Activated T-cell treated with anti-CD3 and anti-CD28 coated beads, Interleukin-2, amount 50 U/mL, for 72 hours (primary cell): ENCODE measurements at regions not wholly inside any gene's neighbourhood (a gene's known extent, or its start where the extent isn't known, plus 50 kb on each side); places are given as distances from the start of the nearest gene placed in this dataset.

ENCODE experiments used
- ATAC-seq, 2 donors: fragments of 150-1000 bp; cut with Tn5 transposase; replicated peaks in 1 of 2; 2 replicates each; pipeline ENCODE4 v1.10.0; 2021; ENCODE audit warnings: moderate library complexity in 2 of 2, mild to moderate bottlenecking in 1 of 2
- DNase-seq, 2 donors: peaks; one replicate each; pipeline ENCODE4 v3.0.0; 2021 to 2022; ENCODE audit warnings: mixed read lengths in 1 of 2
- H3K27ac Mint-ChIP-seq: one replicate; pipeline ENCODE4 v1.8.0; 2022; ENCODE audit warnings: mild to moderate bottlenecking, moderate library complexity, mixed read lengths
- H3K27me3 Mint-ChIP-seq: one replicate; pipeline ENCODE4 v1.8.0; 2022; ENCODE audit warnings: low read depth, mixed read lengths
- H3K36me3 Mint-ChIP-seq, 2 donors: one replicate each; pipeline ENCODE4 v1.8.0; 2022; ENCODE audit warnings: mixed read lengths in 2 of 2, mild to moderate bottlenecking in 1 of 2; ENCODE audit not compliant: insufficient read depth in 2 of 2
- H3K4me1 Mint-ChIP-seq: one replicate; pipeline ENCODE4 v1.8.0; 2022; ENCODE audit warnings: low read depth, mixed read lengths
- H3K4me3 Mint-ChIP-seq, 2 donors: one replicate each; pipeline ENCODE4 v1.8.0; 2022; ENCODE audit warnings: mild to moderate bottlenecking in 2 of 2, mixed read lengths in 2 of 2, moderate library complexity in 2 of 2
- H3K9me3 Mint-ChIP-seq, 2 donors: one replicate each; pipeline ENCODE4 v1.8.0; 2022; ENCODE audit warnings: mixed read lengths in 2 of 2

GRCh38 chr4:156576946-156577345 lies 394.7 kb downstream of the PDGFC start:
- Mint-ChIP-seq H3K4me1 (no peaks in the 10 kb centered on the region), H3K4me3 (no peak overlapping the region), H3K27ac (no peak overlapping the region), H3K36me3 (no peaks in the 10 kb centered on the region), H3K27me3 (no peaks in the 10 kb centered on the region), H3K9me3 (peaks cover 0 to 5% of the 10 kb centered on the region in 2 donors)
- ATAC-seq = no peak
- no peak for DNase-seq

- Mint-ChIP-seq H3K27ac (no peak overlapping the region), H3K4me3 (no peak overlapping the region), H3K36me3 (no peaks in the 10 kb centered on the region), H3K27me3 (no peaks in the 10 kb centered on the region), H3K9me3 (peaks cover 5 to 8% of the 10 kb centered on the region in 2 donors), H3K4me1 (no peaks in the 10 kb centered on the region)
- ATAC-seq (no peak), DNase-seq (no peak)
Observed at GRCh38 chr4:156575430-156576073, 396.0 kb downstream of the PDGFC start.

DNA sequence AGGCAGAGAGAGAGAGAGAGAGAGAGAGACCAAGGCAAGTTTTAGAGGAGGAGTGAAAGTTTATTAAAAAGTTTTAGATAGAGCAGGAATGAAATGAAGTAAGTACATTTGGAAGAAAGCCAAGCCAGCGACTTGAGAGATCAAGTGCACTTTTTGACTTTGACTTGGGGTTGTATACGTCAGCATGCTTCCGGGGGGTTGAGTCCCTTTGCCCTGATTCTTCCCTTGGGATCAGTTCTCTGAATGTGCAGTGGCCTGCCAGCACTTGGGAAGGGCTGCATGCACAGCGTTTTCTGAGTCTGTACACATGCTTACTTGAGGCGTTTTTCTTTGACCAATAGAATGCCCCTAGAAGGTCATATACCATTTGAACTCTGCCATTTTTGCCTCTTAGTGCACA lies 400.5 kb downstream of the PDGFC start:
- DNase-seq (no peak), ATAC-seq (no peak)
- Mint-ChIP-seq H3K36me3 (no peaks in the 10 kb centered on the region), H3K27ac (no peak overlapping the region), H3K27me3 (no peaks in the 10 kb centered on the region), H3K4me1 (no peaks in the 10 kb centered on the region), H3K9me3 (peaks cover 9 to 11% of the 10 kb centered on the region in 2 donors), H3K4me3 (no peak overlapping the region)

GRCh38 chr4:156569535-156569934 lies 402.1 kb downstream of the PDGFC start:
- H3K27ac Mint-ChIP-seq = no peak overlapping the region
- no peaks in the 10 kb centered on the region for H3K27me3 Mint-ChIP-seq
- no peak overlapping the region for H3K4me3 Mint-ChIP-seq
- H3K9me3 Mint-ChIP-seq = peaks cover 9 to 11% of the 10 kb centered on the region in 2 donors
- no peaks in the 10 kb centered on the region for H3K4me1 Mint-ChIP-seq
- ATAC-seq (no peak), DNase-seq (no peak)
- no peaks in the 10 kb centered on the region for H3K36me3 Mint-ChIP-seq

GRCh38 chr4:156568484-156568883 lies 403.1 kb downstream of the PDGFC start:
- H3K36me3 Mint-ChIP-seq = no peaks in the 10 kb centered on the region
- peaks cover 9 to 11% of the 10 kb centered on the region in 2 donors for H3K9me3 Mint-ChIP-seq
- no peaks in the 10 kb centered on the region for H3K27me3 Mint-ChIP-seq
- no peak for ATAC-seq
- DNase-seq = no peak
- no peaks in the 10 kb centered on the region for H3K4me1 Mint-ChIP-seq
- H3K27ac Mint-ChIP-seq = no peak overlapping the region
- H3K4me3 Mint-ChIP-seq = no peak overlapping the region

DNA sequence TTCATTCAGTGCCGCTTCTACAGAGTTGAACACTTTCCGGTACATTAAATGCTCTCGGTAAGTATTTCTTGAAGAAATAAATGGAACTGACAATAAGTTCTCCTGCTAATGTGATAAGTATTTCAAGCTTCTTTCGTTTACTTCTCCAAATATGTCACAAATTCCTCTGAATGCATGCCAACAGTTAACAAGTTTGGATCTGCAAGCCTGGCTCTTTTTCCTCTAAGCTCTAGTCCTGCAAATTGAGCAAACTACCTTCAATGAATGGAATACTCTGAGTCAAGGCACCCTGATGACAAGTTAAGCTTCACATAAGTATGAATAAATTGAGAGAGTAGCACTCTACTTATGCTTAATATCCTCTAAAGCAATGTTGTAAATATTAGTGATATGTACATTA lies 403.6 kb downstream of the PDGFC start:
- Mint-ChIP-seq H3K4me3 (no peak overlapping the region), H3K4me1 (no peaks in the 10 kb centered on the region), H3K27me3 (no peaks in the 10 kb centered on the region), H3K27ac (no peak overlapping the region), H3K36me3 (no peaks in the 10 kb centered on the region), H3K9me3 (peaks cover 9 to 11% of the 10 kb centered on the region in 2 donors)
- ATAC-seq (no peak), DNase-seq (no peak)

- no peak for ATAC-seq
- no peak for DNase-seq
- Mint-ChIP-seq H3K4me1 (no peaks in the 10 kb centered on the region), H3K36me3 (no peaks in the 10 kb centered on the region), H3K27ac (no peak overlapping the region), H3K4me3 (no peak overlapping the region), H3K27me3 (no peaks in the 10 kb centered on the region), H3K9me3 (peaks cover 3% of the 10 kb centered on the region in 2 donors)
Observed at GRCh38 chr4:156560701-156561100, 410.9 kb downstream of the PDGFC start.

GRCh38 chr4:156559346-156559745 lies 412.3 kb downstream of the PDGFC start:
- no peaks in the 10 kb centered on the region for H3K36me3 Mint-ChIP-seq
- DNase-seq (no peak), ATAC-seq (no peak)
- no peak overlapping the region for H3K27ac Mint-ChIP-seq
- no peaks in the 10 kb centered on the region for H3K27me3 Mint-ChIP-seq
- no peaks in the 10 kb centered on the region for H3K4me1 Mint-ChIP-seq
- peaks cover 3 to 8% of the 10 kb centered on the region in 2 donors for H3K9me3 Mint-ChIP-seq
- H3K4me3 Mint-ChIP-seq = no peak overlapping the region

GRCh38 chr4:156558373-156559025 lies 413.1 kb downstream of the PDGFC start:
- Mint-ChIP-seq H3K9me3 (peaks cover 3 to 9% of the 10 kb centered on the region in 2 donors), H3K27ac (no peak overlapping the region), H3K4me1 (no peaks in the 10 kb centered on the region), H3K27me3 (no peaks in the 10 kb centered on the region), H3K36me3 (no peaks in the 10 kb centered on the region), H3K4me3 (no peak overlapping the region)
- no peak for ATAC-seq
- no peak for DNase-seq

GRCh38 chr4:156557920-156558319 lies 413.7 kb downstream of the PDGFC start:
- no peaks in the 10 kb centered on the region for H3K36me3 Mint-ChIP-seq
- H3K4me1 Mint-ChIP-seq = no peaks in the 10 kb centered on the region
- no peak overlapping the region for H3K4me3 Mint-ChIP-seq
- H3K9me3 Mint-ChIP-seq = peaks cover 3 to 9% of the 10 kb centered on the region in 2 donors
- DNase-seq (no peak), ATAC-seq (no peak)
- no peak overlapping the region for H3K27ac Mint-ChIP-seq
- H3K27me3 Mint-ChIP-seq = no peaks in the 10 kb centered on the region

DNA sequence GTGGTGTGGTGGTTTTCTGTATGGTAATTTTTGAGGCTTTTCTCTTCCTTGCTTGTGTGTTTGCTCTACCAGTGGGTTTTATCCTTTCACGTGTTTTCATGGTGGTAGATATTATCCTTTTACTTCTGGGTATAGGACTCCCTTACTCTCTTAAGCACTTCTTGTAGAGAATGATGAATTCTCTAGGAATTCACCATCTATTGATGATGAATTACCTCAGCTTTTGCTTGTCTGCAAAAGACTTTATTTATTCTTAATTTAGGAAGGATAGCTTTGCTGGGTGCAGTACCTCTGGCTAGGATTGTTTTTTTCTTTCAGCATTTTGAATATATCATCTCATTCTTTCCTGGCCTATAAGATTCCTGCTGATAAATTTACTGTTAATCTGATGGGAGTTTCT lies 415.3 kb downstream of the PDGFC start:
- DNase-seq (no peak), ATAC-seq (no peak)
- H3K4me3 Mint-ChIP-seq = no peak overlapping the region
- H3K9me3 Mint-ChIP-seq = peaks cover 3 to 9% of the 10 kb centered on the region in 2 donors
- no peak overlapping the region for H3K27ac Mint-ChIP-seq
- no peaks in the 10 kb centered on the region for H3K4me1 Mint-ChIP-seq
- no peaks in the 10 kb centered on the region for H3K36me3 Mint-ChIP-seq
- H3K27me3 Mint-ChIP-seq = no peaks in the 10 kb centered on the region

- ATAC-seq (no peak), DNase-seq (no peak)
- Mint-ChIP-seq H3K27ac (no peak overlapping the region), H3K9me3 (peaks cover 0 to 9% of the 10 kb centered on the region in 2 donors), H3K36me3 (no peaks in the 10 kb centered on the region), H3K4me3 (no peak overlapping the region), H3K27me3 (no peaks in the 10 kb centered on the region), H3K4me1 (no peaks in the 10 kb centered on the region)
Observed at GRCh38 chr4:156553659-156554058, 417.9 kb downstream of the PDGFC start.

- ATAC-seq = no peak
- no peaks in the 10 kb centered on the region for H3K36me3 Mint-ChIP-seq
- H3K9me3 Mint-ChIP-seq = peaks cover 6 to 13% of the 10 kb centered on the region in 2 donors
- no peak for DNase-seq
- no peak overlapping the region for H3K4me3 Mint-ChIP-seq
- H3K4me1 Mint-ChIP-seq = no peaks in the 10 kb centered on the region
- no peaks in the 10 kb centered on the region for H3K27me3 Mint-ChIP-seq
- no peak overlapping the region for H3K27ac Mint-ChIP-seq
Observed at GRCh38 chr4:156547891-156548290, 423.7 kb downstream of the PDGFC start.

DNA sequence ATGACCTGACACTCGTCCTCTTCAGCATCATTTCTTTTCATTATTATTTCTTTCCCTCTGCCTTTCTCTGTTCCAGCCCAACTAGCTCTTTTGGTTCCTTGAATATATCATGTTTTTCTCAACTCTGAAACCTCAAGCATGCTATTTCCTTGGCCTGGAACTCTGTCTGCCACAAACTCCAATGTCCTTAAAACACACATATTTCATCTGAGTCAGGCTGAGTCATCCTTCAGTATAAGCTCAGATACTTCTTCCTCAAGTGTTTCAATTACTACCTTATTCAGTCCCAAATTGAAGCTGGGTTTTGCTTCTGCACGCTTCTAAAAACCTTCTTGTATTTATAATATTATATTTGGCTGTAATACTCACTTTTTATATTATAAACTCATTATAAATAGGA lies 424.2 kb downstream of the PDGFC start:
- Mint-ChIP-seq H3K27me3 (no peaks in the 10 kb centered on the region), H3K27ac (no peak overlapping the region), H3K4me3 (no peak overlapping the region), H3K4me1 (no peaks in the 10 kb centered on the region), H3K36me3 (no peaks in the 10 kb centered on the region), H3K9me3 (peaks cover 6 to 15% of the 10 kb centered on the region in 2 donors)
- ATAC-seq (no peak), DNase-seq (no peak)
